GM10847 (cell line): ENCODE measurements at regions not wholly inside any gene's neighbourhood (a gene's known extent, or its start where the extent isn't known, plus 50 kb on each side); places are given as distances from the start of the nearest gene placed in this dataset.
A peak's percentile ranks its signal among the peaks of the same experiment; 100 is the strongest.

Experiments
- POLR2A ChIP-seq: IDR thresholded peaks from 2 replicates; pipeline ENCODE4 v1.6.1; 2011; ENCODE audit not compliant: insufficient read length; ENCODE audit errors: extremely low read depth

DNA sequence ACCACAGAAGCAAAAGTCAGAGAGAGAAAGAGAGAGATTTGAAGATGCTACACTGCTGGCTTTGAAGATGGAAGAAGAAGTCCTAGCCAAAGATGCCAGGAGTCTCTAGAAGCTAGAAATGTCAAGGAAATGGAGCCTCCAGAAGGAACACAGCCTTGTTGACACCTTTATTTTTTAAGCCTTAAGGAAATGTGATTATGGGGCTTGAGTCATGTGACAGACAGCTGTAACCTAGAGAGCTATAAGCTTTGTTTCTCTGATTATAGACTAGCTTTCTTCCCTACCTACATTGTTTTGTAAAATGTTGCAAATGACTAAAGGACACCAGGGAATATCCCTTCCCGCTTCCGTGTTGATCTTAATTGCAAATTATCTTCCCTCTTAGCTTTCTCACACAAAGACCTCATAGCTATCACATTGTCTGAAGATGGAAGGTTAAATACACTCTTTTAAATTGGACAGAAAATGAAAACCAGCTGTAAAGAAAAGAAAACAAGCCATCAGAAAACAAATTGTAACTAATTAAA is 199.9 kb downstream of the ARHGAP12 start:
- no peak for TF ChIP-seq POLR2A

DNA sequence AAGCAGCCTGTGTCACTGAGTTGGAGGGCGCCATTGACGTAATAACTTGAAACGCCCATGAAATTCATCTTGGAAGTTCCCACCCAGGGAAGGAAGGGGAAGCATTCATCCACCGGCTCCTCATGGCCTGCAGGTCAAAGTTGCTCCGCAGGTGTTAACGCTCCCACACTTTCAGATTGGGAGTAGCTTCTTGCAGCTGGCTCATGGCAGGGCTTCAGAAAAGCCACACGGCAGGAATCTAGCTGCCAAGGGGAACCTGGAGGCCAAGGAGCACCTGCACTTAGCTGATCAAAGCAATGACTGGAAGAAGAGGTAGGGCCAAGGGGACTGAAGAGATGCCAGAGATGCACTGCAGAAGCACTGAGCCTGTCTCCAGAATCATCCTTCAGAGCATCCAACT is 203.2 kb downstream of the ARHGAP12 start:
- no peak for TF ChIP-seq POLR2A

DNA sequence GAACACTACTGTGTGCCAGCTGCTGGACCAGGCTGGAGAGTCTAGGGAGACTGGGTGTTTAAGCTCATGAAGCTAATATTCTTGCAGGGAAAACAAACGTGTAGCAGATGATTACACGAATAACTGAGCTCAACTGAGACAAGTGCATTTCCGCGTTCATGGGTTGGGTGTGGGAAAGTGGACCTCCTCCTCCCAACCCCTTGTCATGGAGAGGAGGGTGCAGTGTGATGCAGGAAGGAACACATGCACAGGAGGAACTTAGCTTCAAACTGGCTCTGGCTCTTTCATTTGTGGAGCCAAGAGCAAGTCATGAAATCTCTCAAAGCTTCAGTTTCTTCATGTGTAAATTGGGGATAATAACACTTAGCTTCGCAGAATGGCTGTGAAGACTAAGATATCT is 204.3 kb downstream of the ARHGAP12 start:
- TF ChIP-seq POLR2A: no peak

DNA sequence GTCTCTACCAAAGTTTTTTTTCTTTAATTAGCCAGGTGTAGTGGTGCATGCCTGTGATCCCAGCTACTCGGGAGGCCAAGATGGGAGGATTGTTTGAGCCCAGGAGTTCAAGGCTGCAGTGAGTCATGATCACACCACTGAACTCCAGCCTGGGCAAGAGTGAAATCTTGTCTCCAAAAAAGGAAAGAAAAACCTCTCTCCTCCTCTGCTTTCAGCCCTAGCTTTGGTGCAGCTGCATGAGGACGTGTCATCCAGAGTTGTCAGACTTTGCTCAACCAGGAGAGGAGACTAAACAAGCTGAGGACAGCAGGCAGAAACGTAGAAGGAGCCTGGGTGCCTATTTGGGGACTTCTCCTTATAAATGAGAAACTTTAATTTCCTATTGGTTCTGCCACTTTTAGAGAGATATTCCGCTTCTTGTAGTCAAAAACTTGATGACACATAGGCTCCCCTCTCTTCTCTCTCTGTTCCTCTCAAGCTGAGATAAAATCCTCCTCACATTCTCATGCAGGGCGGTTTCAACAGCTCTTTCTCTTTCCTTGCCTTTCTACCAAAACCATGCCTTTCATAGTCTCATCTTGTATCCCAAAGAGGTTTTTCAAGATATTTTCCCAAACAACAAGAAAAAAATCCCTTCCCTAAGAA is 205.4 kb downstream of the ARHGAP12 start:
- TF ChIP-seq POLR2A: no peak

DNA sequence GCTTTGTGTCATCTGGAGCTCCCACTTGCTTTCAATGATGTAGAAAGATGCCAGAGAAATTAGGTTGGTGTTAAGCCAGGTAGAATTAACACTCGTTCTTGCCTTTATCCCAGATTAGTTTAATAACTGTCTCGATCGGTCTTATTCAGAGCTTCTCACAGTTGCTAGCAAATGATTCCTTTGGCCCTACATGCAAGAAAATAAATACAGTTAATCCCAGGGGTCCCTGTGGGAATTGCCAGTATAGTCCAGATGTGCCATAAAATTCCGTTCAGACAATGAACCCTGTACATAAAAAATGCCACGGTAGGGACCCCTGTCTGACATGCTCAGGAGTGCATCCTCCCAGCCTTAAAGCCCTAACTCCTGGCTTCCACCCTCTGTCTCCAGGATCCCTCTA is 207.5 kb downstream of the ARHGAP12 start:
- TF ChIP-seq POLR2A: no peak

DNA sequence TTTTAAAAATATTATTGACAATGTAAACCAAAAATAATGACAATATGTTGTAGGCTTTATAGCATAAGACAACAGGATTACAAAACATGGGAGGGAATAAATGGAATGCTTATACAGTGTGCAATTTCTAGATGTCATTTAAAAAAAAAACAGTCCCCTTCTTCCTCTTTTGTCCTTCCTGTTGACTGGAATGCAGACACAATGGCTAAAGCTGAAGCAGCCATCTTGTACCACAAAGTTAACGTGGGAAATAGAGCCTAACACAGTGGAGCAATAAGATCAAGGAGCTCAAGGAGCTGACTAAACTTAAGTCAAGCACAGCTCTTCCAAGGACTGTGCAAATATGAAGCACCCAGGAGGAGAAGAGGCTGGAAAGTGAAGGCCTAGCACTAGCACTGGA is 208.1 kb downstream of the ARHGAP12 start:
- no peak for TF ChIP-seq POLR2A

DNA sequence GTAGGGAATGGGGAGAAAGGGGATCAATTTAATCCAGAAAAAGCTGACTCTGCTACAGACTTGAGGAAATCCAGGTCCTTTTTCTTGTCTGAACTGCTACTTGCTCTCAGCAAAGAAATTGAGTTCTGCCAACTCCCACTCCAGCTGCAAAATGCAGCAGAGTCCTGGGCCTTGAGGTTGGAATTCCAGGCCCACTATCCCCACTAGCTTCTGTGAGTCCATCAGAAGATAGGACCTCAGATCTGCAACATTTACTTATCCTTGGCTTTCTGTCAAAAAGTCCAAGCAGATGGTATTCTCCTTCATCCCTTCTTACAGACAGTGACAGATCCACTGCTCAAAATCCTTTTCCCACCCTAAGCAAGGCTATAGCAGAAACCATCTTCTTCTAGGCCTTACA is 219.2 kb downstream of the ARHGAP12 start:
- no peak for TF ChIP-seq POLR2A

DNA sequence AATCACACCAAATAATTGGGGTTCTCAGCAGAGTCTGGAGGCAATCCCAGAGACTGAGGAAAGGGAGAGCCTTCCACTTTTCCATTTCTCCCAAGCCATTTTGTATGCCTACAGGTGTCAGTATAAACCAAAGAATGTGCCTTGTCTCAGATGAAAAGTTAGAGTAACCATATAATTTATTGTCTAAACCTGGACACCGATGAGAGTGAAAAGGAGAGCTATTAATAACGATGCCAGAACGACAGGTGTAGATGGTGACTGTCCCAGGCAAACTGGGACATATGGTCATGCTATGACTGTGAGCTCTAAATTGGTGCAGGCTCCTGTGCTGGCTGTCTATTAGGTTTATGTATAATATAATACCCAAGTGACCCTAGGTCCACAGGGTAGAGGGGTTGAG is 219.6 kb downstream of the ARHGAP12 start:
- TF ChIP-seq POLR2A: no peak

DNA sequence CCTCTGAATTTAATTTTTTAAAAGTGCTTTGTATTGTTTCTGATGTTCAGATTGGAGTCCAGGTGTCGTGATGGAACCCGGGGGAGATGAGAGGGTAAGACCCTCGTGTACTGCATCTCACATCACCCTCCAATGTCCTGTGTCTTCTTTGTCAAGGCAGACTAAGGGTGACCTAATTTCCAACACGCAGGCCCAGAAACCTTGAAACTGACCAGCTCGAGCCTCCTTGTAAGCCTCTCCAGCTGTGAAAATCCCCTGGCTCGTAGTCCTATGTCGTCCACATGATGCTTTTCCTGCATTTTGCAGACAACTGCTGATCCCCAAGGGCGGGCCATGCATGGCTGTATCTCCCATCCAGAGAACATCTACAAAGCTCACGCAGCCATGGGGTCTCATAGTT is 220.2 kb downstream of the ARHGAP12 start:
- no peak for TF ChIP-seq POLR2A

DNA sequence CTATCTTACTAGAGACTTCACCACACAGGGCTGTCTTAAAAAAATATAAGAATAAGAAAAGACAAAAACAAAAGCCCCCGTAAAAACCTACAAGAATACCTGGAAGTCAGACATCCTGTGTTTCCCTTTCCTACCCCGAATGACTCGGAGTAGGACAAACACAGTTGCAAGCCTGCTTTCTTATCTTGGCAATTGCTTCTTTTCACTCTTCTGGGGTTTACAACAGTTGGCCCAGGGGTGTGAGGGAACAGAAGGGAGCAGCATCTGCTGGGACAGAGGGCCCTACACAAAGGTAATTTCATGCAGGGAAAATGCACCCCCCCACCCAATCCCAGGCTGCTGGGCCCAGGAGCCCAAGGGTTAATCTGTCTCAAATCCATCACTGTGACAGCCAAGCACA is 220.6 kb downstream of the ARHGAP12 start:
- no peak for TF ChIP-seq POLR2A

DNA sequence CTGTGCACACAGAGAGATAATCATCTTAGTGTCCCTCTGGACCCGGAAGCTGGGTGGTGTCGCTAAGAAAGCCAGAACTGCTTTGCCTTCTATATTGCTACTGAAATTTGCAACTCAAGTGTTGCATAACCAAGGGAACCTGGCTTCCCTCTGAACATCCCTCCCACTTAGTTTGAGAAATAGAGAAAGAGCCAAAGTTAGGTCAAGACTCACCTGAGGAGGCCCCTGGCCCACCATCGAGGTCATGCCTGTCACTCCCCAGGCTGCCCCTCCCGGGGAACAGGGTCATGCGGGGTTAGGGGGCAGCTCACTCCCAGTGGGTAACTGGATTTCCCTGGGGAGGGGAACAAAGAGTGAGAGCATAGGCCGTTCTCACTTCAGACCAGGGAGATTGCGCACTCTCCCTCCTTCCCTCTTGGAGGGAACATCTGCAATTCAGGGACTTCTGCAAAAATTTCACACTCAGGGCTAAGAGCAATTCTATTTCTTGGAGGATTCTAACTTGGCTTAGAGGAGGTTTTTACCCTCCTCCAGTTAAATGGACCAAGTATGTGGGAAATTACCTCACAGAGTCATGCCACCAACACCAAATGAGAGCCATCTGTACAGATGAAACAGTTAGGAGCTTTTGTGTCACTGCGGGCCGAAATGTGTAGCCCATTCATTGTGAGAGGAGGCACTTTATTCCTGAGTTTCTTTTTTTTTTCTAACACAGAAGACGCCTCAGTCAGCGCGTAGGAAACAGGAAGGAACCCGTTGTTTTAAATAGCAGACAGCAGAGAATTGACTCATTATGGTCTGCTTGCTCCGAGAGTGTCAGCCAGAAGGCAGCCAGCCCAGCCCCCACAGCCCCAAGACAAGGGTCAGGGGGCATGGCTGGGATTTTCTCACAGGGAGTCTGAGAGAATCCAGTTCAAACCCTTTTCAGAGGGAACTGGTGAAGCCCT is 221.3 kb downstream of the ARHGAP12 start:
- TF ChIP-seq POLR2A: peak; percentile 23

DNA sequence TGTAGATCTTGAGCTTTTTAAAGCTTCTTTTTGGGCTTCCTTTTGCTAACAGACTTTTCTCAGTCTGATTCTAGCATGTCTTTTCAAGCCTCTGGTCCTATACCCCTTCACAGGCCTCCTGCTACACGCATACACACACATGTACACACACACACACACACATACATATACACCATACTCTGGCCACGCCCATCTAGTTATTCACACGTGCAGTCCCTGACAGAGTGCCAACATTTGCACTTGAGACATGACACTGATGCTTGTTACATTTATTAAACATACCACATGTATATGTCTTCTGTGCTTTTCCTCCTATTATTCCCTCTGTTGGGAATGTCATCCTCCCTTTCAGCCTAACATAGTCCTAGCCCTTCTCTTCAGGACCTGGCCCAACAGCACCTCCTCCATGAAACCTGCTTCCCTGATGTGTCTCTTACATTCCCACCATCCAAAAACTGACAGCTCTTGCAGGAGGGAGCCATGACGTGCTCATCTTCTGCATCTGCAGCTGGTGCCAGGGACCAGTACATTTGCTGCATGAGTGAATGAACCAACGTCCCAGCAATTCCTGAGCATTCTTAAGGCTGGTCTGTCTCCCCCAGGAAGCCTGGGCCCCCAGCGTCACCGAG is 222.1 kb downstream of the ARHGAP12 start:
- no peak for TF ChIP-seq POLR2A

DNA sequence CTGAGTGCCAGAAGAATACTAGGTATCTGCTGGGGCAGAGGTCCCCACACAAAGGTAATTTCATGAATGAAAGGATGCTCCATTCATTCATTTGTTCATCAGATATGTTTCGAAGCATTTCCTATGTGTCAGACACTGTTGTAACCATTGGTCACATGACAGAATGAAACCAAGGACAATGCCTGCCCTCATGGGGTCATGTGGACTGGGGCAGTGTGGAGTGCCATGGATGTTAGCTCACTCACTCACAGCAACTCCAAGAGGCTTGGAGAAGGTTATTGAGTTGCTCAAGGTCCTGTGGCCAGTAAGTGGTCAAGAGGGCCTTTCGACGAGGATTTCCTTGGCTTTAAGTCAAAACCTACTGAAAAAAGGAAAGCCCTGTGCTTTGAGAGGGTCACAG is 223.5 kb downstream of the ARHGAP12 start:
- TF ChIP-seq POLR2A: no peak

DNA sequence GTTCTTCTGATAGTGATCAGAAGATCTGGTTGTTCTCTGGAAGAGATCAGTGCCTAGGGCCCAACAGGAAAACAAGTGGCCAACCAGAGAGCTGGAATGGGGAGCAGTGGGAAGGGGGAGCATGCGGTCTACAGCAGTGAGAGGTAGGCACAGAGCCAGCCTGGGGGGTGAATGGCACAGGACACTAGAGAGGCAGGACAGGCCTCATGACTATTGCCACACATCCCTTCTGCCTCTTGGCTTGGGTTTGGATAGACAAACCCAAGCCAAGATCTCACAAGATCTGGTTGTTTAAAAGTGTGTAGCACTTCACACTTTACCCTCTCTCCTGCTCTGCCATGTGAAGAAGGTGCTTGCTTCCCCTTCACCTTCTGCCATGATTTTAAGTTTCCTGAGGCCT is 224.4 kb downstream of the ARHGAP12 start:
- no peak for TF ChIP-seq POLR2A

DNA sequence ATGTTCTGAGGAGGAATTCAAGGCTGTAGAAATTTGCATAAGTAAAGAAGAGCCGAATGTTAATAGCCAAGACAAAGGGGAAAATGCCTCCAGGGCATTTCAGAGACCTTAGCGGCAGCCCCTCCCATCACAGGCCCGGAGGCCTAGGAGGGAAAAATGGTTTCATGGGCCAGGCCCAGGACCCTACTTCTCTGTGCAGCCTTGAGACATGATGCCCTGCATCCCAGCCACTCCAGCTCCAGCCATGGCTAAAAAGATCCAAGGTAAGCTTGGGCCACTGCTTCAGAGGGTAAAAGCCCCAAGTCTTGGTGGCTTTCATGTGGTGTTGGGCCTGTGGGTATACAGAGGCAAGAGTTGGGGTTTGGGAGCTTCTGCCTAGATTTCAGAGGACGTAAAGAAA is 225.7 kb downstream of the ARHGAP12 start:
- TF ChIP-seq POLR2A: no peak

DNA sequence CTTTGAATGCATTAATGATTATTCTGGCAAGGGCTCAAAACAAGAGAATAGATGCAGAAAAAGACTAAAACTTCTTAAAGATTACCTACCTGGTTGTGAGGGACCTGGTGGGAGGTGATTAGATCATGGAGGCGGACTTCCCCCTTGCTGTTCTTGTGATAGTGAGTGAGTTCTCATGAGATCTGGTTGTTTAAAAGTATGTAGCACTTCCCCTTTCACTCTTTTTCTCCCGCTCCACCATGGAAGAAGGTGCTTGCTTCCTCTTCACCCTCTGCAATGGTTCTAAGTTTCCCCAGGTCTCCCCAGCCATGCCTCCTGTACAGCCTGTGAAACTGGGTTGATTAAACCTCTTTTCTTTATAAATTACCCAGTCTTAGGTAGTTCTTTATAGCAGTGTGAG is 226.6 kb downstream of the ARHGAP12 start:
- no peak for TF ChIP-seq POLR2A
